Activated naive CD8-positive, alpha-beta T cell treated with anti-CD3 and anti-CD28 coated beads, Interleukin-2, amount 10 ng/mL, durations not matched to agents 7 days and 5 days (primary cell): ENCODE measurements at regions not wholly inside any gene's neighbourhood (a gene's known extent, or its start where the extent isn't known, plus 50 kb on each side); places are given as distances from the start of the nearest gene placed in this dataset.
"Not testable (repeated sequence)": the region's sequence is repeated elsewhere in the genome, so short reads cannot be mapped to it uniquely, and the experiment has no call there.

Experiments used
- ATAC-seq: fragments of 150-1000 bp; cut with Tn5 transposase; one replicate; pipeline ENCODE4 v1.10.0; 2021; ENCODE audit warnings: low read depth, moderate library complexity
- POLR2A ChIA-PET: fragments of 350-600 bp; sonication (Branson Sonifier 250); formaldehyde crosslinking; loops from one replicate; lab custom pipeline; 2021; ENCODE audit warnings: antibody characterized with exemption; lab: Charles Lee
- DNase-seq: peaks from one replicate; pipeline ENCODE4 v3.0.0; 2021
- H3K27ac Mint-ChIP-seq: one replicate; pipeline ENCODE4 v1.8.0; 2022; ENCODE audit warnings: mild to moderate bottlenecking, mixed read lengths
- H3K27me3 Mint-ChIP-seq: one replicate; pipeline ENCODE4 v1.8.0; 2022; ENCODE audit warnings: mild to moderate bottlenecking, moderate library complexity, mixed read lengths
- H3K36me3 Mint-ChIP-seq: one replicate; pipeline ENCODE4 v1.8.0; 2021; ENCODE audit warnings: mild to moderate bottlenecking, mixed read lengths
- H3K4me1 Mint-ChIP-seq: one replicate; pipeline ENCODE4 v1.8.0; 2021; ENCODE audit warnings: mixed read lengths
- H3K4me3 Mint-ChIP-seq: one replicate; pipeline ENCODE4 v1.8.0; 2022; ENCODE audit warnings: mild to moderate bottlenecking, moderate library complexity, mixed read lengths
- H3K9me3 Mint-ChIP-seq: one replicate; pipeline ENCODE4 v1.8.0; 2021; ENCODE audit warnings: mixed read lengths

DNA sequence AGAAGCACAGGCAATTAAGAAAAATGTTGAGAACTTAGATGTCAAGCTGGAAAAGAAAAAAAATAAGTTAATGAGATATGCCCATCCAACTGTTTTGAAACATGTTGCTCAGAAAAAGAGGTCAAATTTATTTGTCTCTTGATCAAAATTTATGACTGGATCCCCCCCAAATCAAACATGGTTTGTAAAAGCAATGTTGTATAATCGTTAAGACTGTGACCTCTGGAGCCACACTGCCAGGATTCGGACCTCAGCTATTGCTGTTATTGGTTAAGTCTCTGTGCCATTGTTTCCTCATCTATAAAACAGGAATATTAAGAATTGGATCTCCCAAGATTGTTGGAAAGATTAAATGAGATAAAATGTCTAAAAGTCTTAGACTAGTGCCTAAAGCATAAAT, 51.9 kb upstream of the LRRK2 start:
- DNase-seq (no peak), ATAC-seq (no peak)
- POLR2A ChIA-PET, result no interaction called here
- Mint-ChIP-seq H3K27me3 (peaks cover 13% of the 10 kb centered on the region), H3K36me3 (no peaks in the 10 kb centered on the region), H3K4me3 (no peak overlapping the region), H3K9me3 (peaks cover 1% of the 10 kb centered on the region), H3K4me1 (peaks cover 12% of the 10 kb centered on the region), H3K27ac (no peak overlapping the region)

DNA sequence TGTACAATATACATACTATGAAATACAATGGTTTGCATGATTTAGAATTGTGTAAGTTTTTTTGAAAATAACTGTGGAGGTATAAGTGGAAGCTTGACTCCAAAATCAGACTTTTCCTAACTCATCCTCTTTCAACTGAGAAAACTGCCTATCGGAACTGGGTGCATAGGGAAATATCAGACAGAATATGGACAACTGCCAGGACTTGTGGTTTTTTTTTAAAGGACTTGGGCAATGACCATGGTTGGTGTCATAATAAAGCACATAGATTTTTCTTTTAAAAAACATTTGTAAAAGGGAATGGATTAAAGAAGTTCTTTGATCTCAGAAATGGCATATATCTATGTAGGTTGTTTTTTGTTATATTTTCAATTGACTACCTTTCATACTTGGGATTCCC, 53.3 kb upstream of the LRRK2 start:
- ATAC-seq, result no peak
- Mint-ChIP-seq H3K27me3 (peaks cover 13% of the 10 kb centered on the region), H3K36me3 (no peaks in the 10 kb centered on the region)

DNA sequence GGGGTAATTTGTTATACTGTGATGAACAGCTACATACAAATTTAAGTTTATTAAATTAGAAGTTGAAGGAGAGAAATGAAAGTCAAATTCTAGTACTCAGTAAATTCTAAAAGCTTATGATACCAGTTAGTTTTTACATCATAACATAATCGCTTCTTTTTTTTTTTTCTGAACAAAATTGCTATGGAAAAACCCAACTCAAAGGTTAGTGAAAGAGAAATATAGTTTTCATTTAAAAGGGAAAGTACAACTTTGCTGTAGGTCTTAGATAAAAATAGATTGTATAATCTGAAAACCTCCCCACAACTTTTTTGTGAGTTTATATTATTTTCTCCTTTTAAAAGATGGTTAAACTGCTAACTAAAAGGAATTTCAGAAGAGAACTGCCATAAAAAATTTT, 53.7 kb upstream of the LRRK2 start:
- H3K4me3 Mint-ChIP-seq, result no peak overlapping the region
- peaks cover 12% of the 10 kb centered on the region for H3K4me1 Mint-ChIP-seq
- H3K27ac Mint-ChIP-seq, result no peak overlapping the region
- peaks cover 13% of the 10 kb centered on the region for H3K27me3 Mint-ChIP-seq
- H3K9me3 Mint-ChIP-seq, result peaks cover 1% of the 10 kb centered on the region
- POLR2A ChIA-PET, result no interaction called here
- no peaks in the 10 kb centered on the region for H3K36me3 Mint-ChIP-seq
- no peak for DNase-seq
- no peak for ATAC-seq

More for the DNA sequence above, 53.3 kb upstream of the LRRK2 start:
- Mint-ChIP-seq H3K9me3 (peaks cover 1% of the 10 kb centered on the region), H3K4me1 (peaks cover 12% of the 10 kb centered on the region), H3K27ac (no peak overlapping the region), H3K4me3 (no peak overlapping the region)
- POLR2A ChIA-PET, result no interaction called here
- no peak for DNase-seq

DNA sequence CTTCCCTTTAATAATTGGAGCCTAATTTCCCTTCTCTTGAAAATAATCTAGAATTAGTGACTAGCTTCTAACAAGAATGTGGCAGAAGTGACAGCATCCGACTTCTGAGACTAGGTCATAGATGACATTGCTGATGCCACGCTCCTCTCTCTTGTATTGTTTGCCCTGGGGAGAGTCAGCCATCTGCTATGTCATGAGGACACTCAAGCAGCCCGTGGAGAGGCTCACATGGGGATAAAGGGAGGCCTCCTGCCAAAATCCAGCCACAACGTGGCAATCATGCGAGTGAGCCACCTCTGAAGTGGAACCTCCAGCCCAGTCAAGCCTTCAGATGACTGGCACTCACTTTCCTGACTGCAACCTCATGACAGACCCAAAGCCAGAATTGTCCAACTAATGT, 54.2 kb upstream of the LRRK2 start:
- Mint-ChIP-seq H3K27me3 (peaks cover 15% of the 10 kb centered on the region), H3K9me3 (peaks cover 1% of the 10 kb centered on the region), H3K36me3 (no peaks in the 10 kb centered on the region), H3K27ac (no peak overlapping the region), H3K4me1 (peaks cover 12% of the 10 kb centered on the region), H3K4me3 (no peak overlapping the region)
- no peak for ATAC-seq
- no peak for DNase-seq
- POLR2A ChIA-PET, result no interaction called here

DNA sequence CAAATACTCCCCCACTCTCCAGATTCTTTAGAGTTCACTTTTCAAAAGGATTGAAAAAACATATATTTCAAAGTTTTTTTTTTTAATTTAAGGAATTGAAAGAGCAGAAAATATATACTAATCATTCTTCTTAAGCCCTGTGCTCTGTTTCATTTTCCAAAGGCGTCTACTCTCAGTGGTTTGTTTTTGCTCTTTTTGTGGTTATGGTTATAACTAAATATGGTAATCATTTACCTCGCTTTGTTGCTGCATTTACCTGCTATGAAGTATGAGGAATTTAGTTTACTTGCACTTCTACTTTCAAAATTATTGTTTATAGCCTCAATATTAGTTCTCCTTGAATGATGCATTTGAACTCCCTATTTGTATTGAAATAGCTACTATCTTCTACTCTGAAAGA, 55.9 kb upstream of the LRRK2 start:
- Mint-ChIP-seq H3K27me3 (peaks cover 17% of the 10 kb centered on the region), H3K4me3 (peak overlapping the region; percentile 0), H3K9me3 (peaks cover 4% of the 10 kb centered on the region), H3K4me1 (peaks cover 9% of the 10 kb centered on the region), H3K27ac (no peak overlapping the region), H3K36me3 (peaks cover 2% of the 10 kb centered on the region)
- DNase-seq (no peak), ATAC-seq (peak; percentile 56)
- POLR2A ChIA-PET, result no interaction called here

DNA sequence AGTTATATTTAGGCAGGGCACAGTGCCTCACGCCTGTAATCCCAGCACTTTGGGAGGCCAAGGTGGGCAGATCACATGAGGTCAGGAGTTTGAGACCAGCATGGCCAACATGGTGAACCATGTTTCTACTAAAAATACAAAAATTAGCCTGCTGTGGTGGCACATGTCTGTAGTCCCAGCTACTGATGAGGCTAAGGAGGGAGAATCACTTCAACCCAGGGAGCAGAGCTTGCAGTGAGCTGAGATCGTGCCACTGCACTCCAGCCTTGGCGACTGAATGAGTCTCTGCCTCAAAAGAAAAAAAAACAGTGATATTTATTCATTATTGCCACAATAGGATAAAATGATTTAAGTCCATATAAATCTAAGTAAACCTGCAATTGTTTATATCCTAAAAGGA, 56.4 kb upstream of the LRRK2 start:
- H3K36me3 Mint-ChIP-seq, DNase-seq, H3K4me3 Mint-ChIP-seq, H3K4me1 Mint-ChIP-seq, H3K27ac Mint-ChIP-seq, ATAC-seq, POLR2A ChIA-PET, H3K9me3 Mint-ChIP-seq: not testable (repeated sequence)
- peaks cover 16% of the 10 kb centered on the region for H3K27me3 Mint-ChIP-seq

DNA sequence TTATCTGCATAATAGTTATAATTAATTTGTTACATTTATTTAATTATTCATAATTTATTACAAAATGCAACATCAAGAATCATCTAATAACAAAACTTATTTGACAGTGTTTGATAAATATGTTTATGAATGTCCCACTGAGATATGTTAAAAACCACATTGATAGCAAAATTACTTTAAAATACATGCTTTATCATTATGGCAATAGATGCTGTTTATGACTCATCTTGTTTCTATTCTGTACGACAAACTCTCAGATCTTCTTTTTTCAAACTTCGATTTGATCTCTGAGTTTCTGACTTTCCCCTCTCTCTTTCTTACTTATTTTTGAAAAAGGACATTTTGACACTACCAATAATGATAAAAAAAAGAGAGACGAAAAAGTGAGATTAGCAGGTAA, 56.8 kb upstream of the LRRK2 start:
- peaks cover 7% of the 10 kb centered on the region for H3K9me3 Mint-ChIP-seq
- H3K27me3 Mint-ChIP-seq, result peaks cover 13% of the 10 kb centered on the region
- H3K4me1 Mint-ChIP-seq, result peaks cover 9% of the 10 kb centered on the region
- H3K27ac Mint-ChIP-seq, result no peak overlapping the region
- no peak for DNase-seq
- peaks cover 2% of the 10 kb centered on the region for H3K36me3 Mint-ChIP-seq
- POLR2A ChIA-PET, result no interaction called here
- no peak for ATAC-seq
- H3K4me3 Mint-ChIP-seq, result no peak overlapping the region

DNA sequence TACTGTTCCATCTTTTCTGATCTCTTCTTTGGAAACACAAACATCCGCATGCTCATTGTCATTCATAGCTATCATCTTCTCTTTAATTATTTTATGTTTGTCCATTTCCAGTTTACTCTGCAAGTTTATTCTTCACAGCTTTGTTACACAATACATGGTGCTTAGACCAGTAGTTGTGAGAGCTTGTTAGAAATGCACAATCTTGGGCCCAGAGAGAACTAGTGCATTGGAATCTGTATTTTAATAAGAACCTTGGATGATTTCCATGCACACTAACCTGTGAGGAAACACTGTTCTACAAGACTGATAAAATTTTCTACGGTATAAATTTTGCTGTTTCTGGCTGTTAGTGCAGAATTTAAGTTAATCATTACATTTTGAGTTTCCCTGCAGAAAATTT, 59.3 kb upstream of the SLC2A13 start:
- ATAC-seq (no peak), DNase-seq (no peak)
- no peak overlapping the region for H3K27ac Mint-ChIP-seq
- peaks cover 11% of the 10 kb centered on the region for H3K9me3 Mint-ChIP-seq
- no peak overlapping the region for H3K4me3 Mint-ChIP-seq
- peaks cover 8% of the 10 kb centered on the region for H3K27me3 Mint-ChIP-seq
- H3K4me1 Mint-ChIP-seq, result peaks cover 9% of the 10 kb centered on the region
- POLR2A ChIA-PET, result no interaction called here
- peaks cover 3% of the 10 kb centered on the region for H3K36me3 Mint-ChIP-seq

DNA sequence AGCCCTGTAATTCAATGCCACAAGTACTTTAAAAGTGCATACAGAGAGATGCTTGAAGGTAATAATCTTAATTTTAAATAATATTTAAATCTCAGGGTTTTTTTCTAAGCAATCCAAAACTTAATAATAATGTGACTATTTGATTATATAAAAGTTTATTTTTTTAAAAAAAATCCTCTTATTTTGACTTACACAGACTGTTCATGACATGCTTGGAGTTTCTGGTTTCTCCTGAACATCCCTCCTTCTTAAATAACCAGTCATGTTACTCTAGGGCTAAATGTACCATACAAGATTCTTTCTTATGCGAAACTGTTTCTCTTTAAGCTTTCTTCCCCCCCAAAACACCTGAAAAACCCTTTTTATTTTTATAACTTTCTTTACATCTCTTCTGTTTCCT, 58.2 kb upstream of the SLC2A13 start:
- no peak overlapping the region for H3K27ac Mint-ChIP-seq
- H3K9me3 Mint-ChIP-seq, result peaks cover 11% of the 10 kb centered on the region
- no peak for ATAC-seq
- peaks cover 5% of the 10 kb centered on the region for H3K27me3 Mint-ChIP-seq
- peaks cover 7% of the 10 kb centered on the region for H3K4me1 Mint-ChIP-seq
- H3K4me3 Mint-ChIP-seq, result no peak overlapping the region
- peaks cover 3% of the 10 kb centered on the region for H3K36me3 Mint-ChIP-seq
- POLR2A ChIA-PET, result no interaction called here
- no peak for DNase-seq

DNA sequence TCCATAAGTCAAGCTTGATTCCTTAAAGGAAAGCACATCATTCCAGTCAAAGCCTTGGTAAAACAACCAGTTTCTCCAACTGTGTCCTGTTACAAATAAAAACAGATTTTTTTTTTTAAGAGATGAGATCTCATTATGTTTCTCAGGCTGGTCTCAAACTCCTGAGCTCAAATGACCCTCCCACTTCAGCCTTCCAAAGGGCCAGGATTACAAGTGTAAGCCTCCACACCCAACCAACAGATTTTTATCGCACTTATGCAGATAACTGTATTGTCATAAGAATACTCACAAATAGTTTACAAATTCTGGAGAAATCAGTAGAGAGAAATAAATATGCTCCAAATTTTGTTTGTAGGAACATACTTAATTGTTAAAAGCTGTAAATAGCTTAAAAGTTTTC, 56.2 kb upstream of the SLC2A13 start:
- DNase-seq, result no peak
- no peak overlapping the region for H3K27ac Mint-ChIP-seq
- no peak for ATAC-seq
- POLR2A ChIA-PET, result no interaction called here
- peaks cover 5% of the 10 kb centered on the region for H3K27me3 Mint-ChIP-seq
- no peak overlapping the region for H3K4me3 Mint-ChIP-seq
- H3K9me3 Mint-ChIP-seq, result peaks cover 11% of the 10 kb centered on the region
- peaks cover 3% of the 10 kb centered on the region for H3K36me3 Mint-ChIP-seq
- peaks cover 2% of the 10 kb centered on the region for H3K4me1 Mint-ChIP-seq

DNA sequence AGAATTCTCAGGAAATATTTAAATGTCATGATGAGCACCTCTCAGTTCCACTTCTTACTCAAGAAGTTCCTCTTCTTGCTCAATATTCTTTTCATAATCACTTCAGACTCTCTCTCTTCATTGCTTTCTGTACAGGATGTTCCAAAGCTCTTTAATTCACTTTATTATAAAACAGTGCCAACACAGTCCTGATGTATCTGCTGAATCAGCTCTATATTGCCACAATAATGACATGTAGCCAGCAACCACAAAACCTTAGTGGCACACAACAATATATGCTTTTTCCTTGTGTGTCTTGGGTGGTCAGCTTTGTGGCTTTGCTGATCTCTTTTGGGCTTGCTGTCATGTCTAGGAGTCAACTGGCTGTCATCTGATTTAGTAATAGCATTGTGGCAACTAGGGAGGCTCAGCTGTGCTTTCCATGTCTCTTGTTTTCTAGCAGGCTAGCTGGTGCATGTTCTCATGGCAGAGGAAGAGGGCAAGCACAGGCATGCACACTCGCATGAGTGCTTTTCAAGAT, 52.8 kb upstream of the SLC2A13 start:
- Mint-ChIP-seq H3K27ac (no peak overlapping the region), H3K4me1 (peaks cover 2% of the 10 kb centered on the region), H3K9me3 (peaks cover 7% of the 10 kb centered on the region), H3K4me3 (no peak overlapping the region), H3K27me3 (peaks cover 6% of the 10 kb centered on the region), H3K36me3 (peaks cover 2% of the 10 kb centered on the region)
- no peak for ATAC-seq
- POLR2A ChIA-PET, result no interaction called here
- DNase-seq, result no peak

DNA sequence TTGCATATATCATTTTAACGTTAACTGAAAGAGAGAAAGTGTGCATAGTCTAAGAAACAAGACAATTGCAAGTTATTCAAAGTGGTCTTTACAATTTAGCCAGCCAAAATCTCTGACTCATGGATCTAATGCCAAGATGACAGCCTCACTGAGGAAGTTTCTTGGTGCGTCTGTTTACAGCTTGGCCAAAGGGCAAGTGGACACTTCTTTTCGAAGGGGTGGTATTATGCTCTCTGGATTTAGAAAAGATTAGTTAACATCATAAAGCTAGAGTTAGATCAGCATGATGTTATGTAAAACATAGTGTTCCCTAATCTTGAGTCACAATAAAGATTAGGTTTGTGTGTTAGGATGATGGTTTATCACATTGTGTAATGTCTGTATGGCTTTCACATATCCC, 51.5 kb upstream of the SLC2A13 start:
- peaks cover 8% of the 10 kb centered on the region for H3K27me3 Mint-ChIP-seq
- no peak overlapping the region for H3K27ac Mint-ChIP-seq
- DNase-seq, result no peak
- H3K4me1 Mint-ChIP-seq, result peaks cover 2% of the 10 kb centered on the region
- peaks cover 2% of the 10 kb centered on the region for H3K9me3 Mint-ChIP-seq
- no peak for ATAC-seq
- H3K4me3 Mint-ChIP-seq, result no peak overlapping the region
- H3K36me3 Mint-ChIP-seq, result peaks cover 2% of the 10 kb centered on the region
- POLR2A ChIA-PET, result no interaction called here

DNA sequence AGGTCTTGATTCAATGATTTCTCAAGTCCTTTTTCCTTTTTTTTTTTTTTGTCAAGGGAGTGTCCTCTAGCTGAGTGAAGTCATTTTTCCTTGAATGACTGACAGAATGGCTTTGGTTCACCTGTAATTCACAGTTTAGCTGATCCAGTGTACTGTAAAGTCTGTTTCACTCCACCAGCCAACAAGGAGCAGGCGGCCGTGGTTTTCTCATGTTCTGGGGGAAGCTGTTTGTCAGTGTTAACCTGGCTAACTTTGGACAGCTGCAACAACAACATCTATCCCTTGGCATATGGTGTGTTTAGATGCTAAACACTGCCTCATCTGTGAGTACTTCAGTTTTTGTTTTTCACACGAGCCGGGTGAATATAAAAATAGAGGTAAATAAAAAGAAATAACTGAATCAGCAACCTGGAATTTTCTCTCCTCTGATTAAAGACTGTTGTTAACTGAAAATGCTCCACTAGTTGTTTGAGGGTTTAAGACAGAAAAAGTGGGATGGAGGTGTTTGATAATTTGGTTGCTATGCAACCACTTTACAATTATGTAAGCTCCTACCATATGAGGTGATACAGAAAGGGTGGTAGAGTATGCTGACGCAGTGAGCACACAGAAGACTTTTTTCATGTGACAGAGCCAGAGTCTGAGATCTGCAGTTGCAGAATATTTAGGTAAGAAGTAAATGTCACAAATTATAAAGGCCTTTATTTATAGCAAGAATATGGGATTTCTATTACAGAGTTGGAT, 50.3 kb upstream of the SLC2A13 start:
- no peaks in the 10 kb centered on the region for H3K9me3 Mint-ChIP-seq
- no peak for ATAC-seq
- POLR2A ChIA-PET, result no interaction called here

More for the DNA sequence above, 50.3 kb upstream of the SLC2A13 start:
- Mint-ChIP-seq H3K27me3 (peaks cover 9% of the 10 kb centered on the region), H3K36me3 (no peaks in the 10 kb centered on the region), H3K27ac (no peak overlapping the region), H3K4me1 (peaks cover 2% of the 10 kb centered on the region), H3K4me3 (no peak overlapping the region)
- no peak for DNase-seq
